ENCODE measurements at regions not wholly inside any gene's neighbourhood (a gene's known extent, or its start where the extent isn't known, plus 50 kb on each side); places are given as distances from the start of the nearest gene placed in this dataset.

DNA sequence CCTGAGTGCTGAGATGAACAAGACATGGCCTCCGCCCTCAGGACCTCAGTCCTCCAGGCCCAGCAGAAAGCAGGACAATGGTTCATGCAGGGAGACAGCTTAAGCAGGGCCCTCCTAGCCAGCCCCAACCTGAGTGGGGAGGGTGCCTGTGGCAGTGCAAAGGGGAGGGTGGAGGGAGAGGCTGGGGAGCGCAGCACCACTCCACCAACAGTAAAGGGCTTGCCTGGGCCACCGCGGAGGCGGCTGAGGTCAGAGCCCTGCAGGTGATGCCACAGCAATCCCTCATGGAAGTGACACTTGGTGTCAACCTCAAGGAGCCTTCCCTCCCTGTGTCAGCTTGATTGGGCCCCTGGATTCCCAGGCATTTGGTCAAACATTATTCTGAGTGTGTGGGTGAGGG lies 89.0 kb upstream of the TCERG1L start:
- no peaks in the 10 kb centered on the region for H3K36me3 ChIP-seq (ENCODE audit: insufficient read depth in 1 of 2, low read depth in 1 of 2)
- intact Hi-C loops (cut with DNase I), result no loop called here
- no peaks in the 10 kb centered on the region for H3K9me3 ChIP-seq
- H3K4me3 ChIP-seq, result no peak overlapping the region
- DNase-seq (no peak), ATAC-seq (no peak)
- WGBS, 3 donors, result 73 to 80% (median 76%) methylated on average over 5 of the region's 5 CpGs
- no peak overlapping the region for H3K27ac ChIP-seq
- TF ChIP-seq, protein P1, sequence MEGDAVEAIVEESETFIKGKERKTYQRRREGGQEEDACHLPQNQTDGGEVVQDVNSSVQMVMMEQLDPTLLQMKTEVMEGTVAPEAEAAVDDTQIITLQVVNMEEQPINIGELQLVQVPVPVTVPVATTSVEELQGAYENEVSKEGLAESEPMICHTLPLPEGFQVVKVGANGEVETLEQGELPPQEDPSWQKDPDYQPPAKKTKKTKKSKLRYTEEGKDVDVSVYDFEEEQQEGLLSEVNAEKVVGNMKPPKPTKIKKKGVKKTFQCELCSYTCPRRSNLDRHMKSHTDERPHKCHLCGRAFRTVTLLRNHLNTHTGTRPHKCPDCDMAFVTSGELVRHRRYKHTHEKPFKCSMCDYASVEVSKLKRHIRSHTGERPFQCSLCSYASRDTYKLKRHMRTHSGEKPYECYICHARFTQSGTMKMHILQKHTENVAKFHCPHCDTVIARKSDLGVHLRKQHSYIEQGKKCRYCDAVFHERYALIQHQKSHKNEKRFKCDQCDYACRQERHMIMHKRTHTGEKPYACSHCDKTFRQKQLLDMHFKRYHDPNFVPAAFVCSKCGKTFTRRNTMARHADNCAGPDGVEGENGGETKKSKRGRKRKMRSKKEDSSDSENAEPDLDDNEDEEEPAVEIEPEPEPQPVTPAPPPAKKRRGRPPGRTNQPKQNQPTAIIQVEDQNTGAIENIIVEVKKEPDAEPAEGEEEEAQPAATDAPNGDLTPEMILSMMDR (IDR thresholded peaks at IDR 0.05), result no peak
- H3K27me3 ChIP-seq (ENCODE audit: insufficient read depth in 3 of 3, low read length in 2 of 3), result peaks cover 0 to 22% (median 3%) of the 10 kb centered on the region in 3 donors
- H3K4me1 ChIP-seq, result no peaks in the 10 kb centered on the region

DNA sequence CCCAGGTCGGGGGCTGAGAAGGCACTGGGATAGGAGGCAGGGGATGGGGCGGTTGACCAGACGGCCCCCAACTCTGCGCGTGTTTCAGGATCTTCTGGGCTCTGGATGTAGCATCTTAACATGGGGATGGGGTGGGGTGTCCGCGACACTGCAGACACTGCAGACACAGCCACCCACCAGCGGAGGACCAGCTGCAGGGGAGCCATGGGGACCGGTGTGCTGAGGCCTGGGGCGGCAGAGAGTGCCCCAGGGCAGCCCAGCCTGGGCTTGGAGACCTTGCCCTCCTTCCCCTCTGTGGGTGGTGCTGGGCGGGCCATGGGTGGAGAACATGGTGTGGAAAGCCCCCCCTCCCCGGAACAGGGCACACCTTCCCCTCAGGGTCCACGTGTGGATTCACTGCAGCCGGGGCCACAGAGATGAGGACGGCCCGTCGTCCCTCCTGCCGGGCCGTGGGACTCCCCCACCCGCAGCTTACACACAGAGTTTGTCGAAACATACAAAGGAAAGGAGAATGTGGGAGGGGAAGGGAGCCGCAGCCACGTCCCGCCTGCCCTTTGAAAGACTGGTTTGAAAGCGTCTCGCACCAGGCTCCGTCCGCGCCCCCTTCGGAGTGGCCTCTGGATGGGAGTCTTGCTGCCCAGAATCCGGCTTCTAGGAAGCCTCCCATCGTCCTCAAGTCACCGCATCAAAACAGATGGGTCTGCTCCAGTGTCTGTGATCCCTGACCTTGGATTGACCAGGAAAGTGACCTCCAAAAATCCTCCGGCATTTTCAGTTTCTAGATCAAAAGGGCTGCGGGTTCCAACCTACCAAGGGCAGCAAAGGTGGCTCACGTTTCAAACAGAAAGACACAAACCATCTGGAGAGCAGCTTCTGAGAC lies 91.5 kb upstream of the TCERG1L start:
- H3K27me3 ChIP-seq (ENCODE audit: insufficient read depth in 3 of 3, low read length in 2 of 3), result peaks cover 0 to 18% (median 3%) of the 10 kb centered on the region in 3 donors
- ATAC-seq, result no peak
- no peaks in the 10 kb centered on the region for H3K9me3 ChIP-seq
- no peak overlapping the region for H3K4me3 ChIP-seq
- DNase-seq, result no peak
- WGBS, 3 donors, result 47 to 53% (median 49%) methylated on average over 34 to 36 of the region's 36 CpGs
- TF ChIP-seq, protein P1 (IDR thresholded peaks at IDR 0.05), result no peak
- no peak overlapping the region for H3K27ac ChIP-seq
- H3K4me1 ChIP-seq, result no peaks in the 10 kb centered on the region
- no peaks in the 10 kb centered on the region for H3K36me3 ChIP-seq (ENCODE audit: insufficient read depth in 1 of 2, low read depth in 1 of 2)
- intact Hi-C loops (cut with DNase I), result no loop called here

DNA sequence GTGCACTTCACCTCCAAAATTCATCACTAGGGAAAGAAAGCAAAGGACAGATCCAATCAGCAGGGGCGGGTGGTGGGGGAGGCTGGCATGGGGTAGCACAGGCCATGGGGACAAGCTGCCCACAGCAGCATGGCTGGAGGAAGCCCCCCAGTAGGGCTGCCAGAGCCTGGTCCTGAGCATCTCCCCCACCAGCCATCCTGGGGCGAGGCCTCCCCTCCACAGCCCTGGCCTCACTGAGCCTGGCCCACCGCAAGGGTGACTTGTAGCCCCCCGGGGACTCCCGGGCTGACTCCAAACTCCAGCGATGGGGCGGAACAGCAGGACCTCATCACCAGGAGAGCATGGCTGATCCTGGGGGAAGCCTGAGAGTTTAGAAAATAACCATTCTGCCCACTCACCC lies 92.4 kb upstream of the TCERG1L start:
- TF ChIP-seq, protein P1 (IDR thresholded peaks at IDR 0.05), result no peak
- Histone ChIP-seq H3K27me3 (ENCODE audit: insufficient read depth in 3 of 3, low read length in 2 of 3) (peaks cover 0 to 16% (median 3%) of the 10 kb centered on the region in 3 donors), H3K36me3 (ENCODE audit: insufficient read depth in 1 of 2, low read depth in 1 of 2) (no peaks in the 10 kb centered on the region), H3K4me3 (no peak overlapping the region), H3K4me1 (no peaks in the 10 kb centered on the region), H3K9me3 (no peaks in the 10 kb centered on the region), H3K27ac (no peak overlapping the region)
- DNase-seq, result no peak
- intact Hi-C loops (cut with DNase I), result no loop called here
- 50 to 60% (median 50%) methylated on average over 6 to 7 of the region's 7 CpGs for WGBS, 3 donors
- no peak for ATAC-seq

DNA sequence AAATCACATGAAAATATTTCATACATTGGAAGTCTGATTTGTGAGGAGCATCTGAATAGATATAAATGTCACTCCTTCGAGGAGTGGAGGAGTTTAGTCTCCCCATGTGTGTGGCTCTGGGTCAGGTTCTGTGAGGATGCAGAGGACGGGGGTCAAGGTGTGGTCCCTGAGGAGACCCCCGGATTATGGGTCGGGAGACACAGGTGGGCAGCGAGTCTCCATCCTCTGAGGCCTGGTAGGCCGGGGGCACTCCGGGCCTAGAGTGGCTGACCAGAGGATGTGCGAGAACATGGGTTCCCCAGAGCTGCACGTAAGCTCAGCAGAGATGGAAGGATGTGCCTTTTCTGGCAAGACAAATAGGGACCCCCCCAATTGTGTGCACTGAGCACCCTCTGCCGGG lies 93.4 kb upstream of the TCERG1L start:
- H3K9me3 ChIP-seq, result no peaks in the 10 kb centered on the region
- H3K36me3 ChIP-seq (ENCODE audit: insufficient read depth in 1 of 2, low read depth in 1 of 2), result no peaks in the 10 kb centered on the region
- intact Hi-C loops (cut with DNase I), result no loop called here
- DNase-seq (no peak), ATAC-seq (no peak)
- H3K27ac ChIP-seq, result no peak overlapping the region
- TF ChIP-seq, protein P1 (IDR thresholded peaks at IDR 0.05), result no peak
- H3K27me3 ChIP-seq (ENCODE audit: insufficient read depth in 3 of 3, low read length in 2 of 3), result peaks cover 0 to 16% (median 3%) of the 10 kb centered on the region in 3 donors
- H3K4me3 ChIP-seq, result no peak overlapping the region
- no peaks in the 10 kb centered on the region for H3K4me1 ChIP-seq
- WGBS, 3 donors, result 88 to 95% (median 90%) methylated on average over 10 of the region's 10 CpGs
